ENCODE measurements at regions not wholly inside any gene's neighbourhood (a gene's known extent, or its start where the extent isn't known, plus 50 kb on each side); places are given as distances from the start of the nearest gene placed in this dataset.
"Not testable (repeated sequence)": the region's sequence is repeated elsewhere in the genome, so short reads cannot be mapped to it uniquely, and the experiment has no call there.

GRCh38 chr14:57150449-57150848, 118.3 kb downstream of the EXOC5 start:
- no peak overlapping the region for H2AFZ ChIP-seq (ENCODE audit: low read length)
- no peak overlapping the region for H3K4me3 ChIP-seq (ENCODE audit: insufficient read depth, low read length)
- H3K27me3 ChIP-seq (ENCODE audit: insufficient read depth, low read length) = no peaks in the 10 kb centered on the region
- no peak overlapping the region for H3K27ac ChIP-seq (ENCODE audit: low read depth, low read length)
- H3K9me3 ChIP-seq (ENCODE audit: low read depth, low read length) = no peaks in the 10 kb centered on the region
- TF ChIP-seq CTCF (IDR thresholded peaks at IDR 0.05; ENCODE audit: extremely low read depth, low read depth, low read length) = no peak
- H3K36me3 ChIP-seq (ENCODE audit: insufficient read depth, low read length) = no peaks in the 10 kb centered on the region
- no peaks in the 10 kb centered on the region for H3K79me2 ChIP-seq (ENCODE audit: insufficient read depth, low read length)
- H4K20me1 ChIP-seq (ENCODE audit: insufficient read depth, low read length) = no peaks in the 10 kb centered on the region
- no peaks in the 10 kb centered on the region for H3K4me1 ChIP-seq (ENCODE audit: insufficient read depth, low read length)
- no peak overlapping the region for H3K4me2 ChIP-seq (ENCODE audit: insufficient read depth, low read length)
- DNase-seq (ENCODE audit: insufficient read length, low spot score, missing footprints) = no peak

GRCh38 chr14:57139173-57139572, 129.5 kb downstream of the EXOC5 start:
- no peaks in the 10 kb centered on the region for H3K27me3 ChIP-seq (ENCODE audit: insufficient read depth, low read length)
- no peaks in the 10 kb centered on the region for H3K4me1 ChIP-seq (ENCODE audit: insufficient read depth, low read length)
- H3K4me2 ChIP-seq (ENCODE audit: insufficient read depth, low read length) = no peak overlapping the region
- no peaks in the 10 kb centered on the region for H3K9me3 ChIP-seq (ENCODE audit: low read depth, low read length)
- H3K36me3 ChIP-seq (ENCODE audit: insufficient read depth, low read length) = no peaks in the 10 kb centered on the region
- H4K20me1 ChIP-seq (ENCODE audit: insufficient read depth, low read length) = no peaks in the 10 kb centered on the region
- no peak for TF ChIP-seq CTCF (IDR thresholded peaks at IDR 0.05; ENCODE audit: extremely low read depth, low read depth, low read length)
- no peak overlapping the region for H3K4me3 ChIP-seq (ENCODE audit: insufficient read depth, low read length)
- DNase-seq (ENCODE audit: insufficient read length, low spot score, missing footprints) = no peak
- H2AFZ ChIP-seq (ENCODE audit: low read length) = no peak overlapping the region
- H3K27ac ChIP-seq (ENCODE audit: low read depth, low read length) = no peak overlapping the region
- H3K79me2 ChIP-seq (ENCODE audit: insufficient read depth, low read length) = no peaks in the 10 kb centered on the region

GRCh38 chr14:57136669-57137328, 131.9 kb downstream of the EXOC5 start:
- no peaks in the 10 kb centered on the region for H3K9me3 ChIP-seq (ENCODE audit: low read depth, low read length)
- H3K4me2 ChIP-seq (ENCODE audit: insufficient read depth, low read length) = no peak overlapping the region
- no peak for DNase-seq (ENCODE audit: insufficient read length, low spot score, missing footprints)
- H3K79me2 ChIP-seq (ENCODE audit: insufficient read depth, low read length) = no peaks in the 10 kb centered on the region
- H2AFZ ChIP-seq (ENCODE audit: low read length) = no peak overlapping the region
- H4K20me1 ChIP-seq (ENCODE audit: insufficient read depth, low read length) = no peaks in the 10 kb centered on the region
- no peaks in the 10 kb centered on the region for H3K27me3 ChIP-seq (ENCODE audit: insufficient read depth, low read length)
- H3K36me3 ChIP-seq (ENCODE audit: insufficient read depth, low read length) = no peaks in the 10 kb centered on the region
- H3K4me3 ChIP-seq (ENCODE audit: insufficient read depth, low read length) = no peak overlapping the region
- no peak overlapping the region for H3K27ac ChIP-seq (ENCODE audit: low read depth, low read length)
- no peak for TF ChIP-seq CTCF (IDR thresholded peaks at IDR 0.05; ENCODE audit: extremely low read depth, low read depth, low read length)
- H3K4me1 ChIP-seq (ENCODE audit: insufficient read depth, low read length) = no peaks in the 10 kb centered on the region

- H3K9me3 ChIP-seq (ENCODE audit: low read depth, low read length); H2AFZ ChIP-seq (ENCODE audit: low read length); H3K4me1 ChIP-seq (ENCODE audit: insufficient read depth, low read length); H3K4me2 ChIP-seq (ENCODE audit: insufficient read depth, low read length); H3K36me3 ChIP-seq (ENCODE audit: insufficient read depth, low read length); H4K20me1 ChIP-seq (ENCODE audit: insufficient read depth, low read length); H3K27ac ChIP-seq (ENCODE audit: low read depth, low read length); H3K4me3 ChIP-seq (ENCODE audit: insufficient read depth, low read length); H3K79me2 ChIP-seq (ENCODE audit: insufficient read depth, low read length); DNase-seq (ENCODE audit: insufficient read length, low spot score, missing footprints); H3K27me3 ChIP-seq (ENCODE audit: insufficient read depth, low read length): not testable (repeated sequence)
Observed at GRCh38 chr14:57127809-57128208, 140.9 kb downstream of the EXOC5 start.

All from osteoblast (primary cell).